ENCODE measurements at regions not wholly inside any gene's neighbourhood (a gene's known extent, or its start where the extent isn't known, plus 50 kb on each side); places are given as distances from the start of the nearest gene placed in this dataset.
"Not testable (repeated sequence)": the region's sequence is repeated elsewhere in the genome, so short reads cannot be mapped to it uniquely, and the experiment has no call there.

- peak; percentile 30 for DNase-seq (ENCODE audit: low read depth)
Measured at GRCh38 chr15:31487811-31488436, 161.3 kb downstream of the KLF13 start.

GRCh38 chr15:31488437-31489204 is 162.0 kb downstream of the KLF13 start:
- no peak for DNase-seq (ENCODE audit: low read depth)

GRCh38 chr15:31489281-31489680 is 162.6 kb downstream of the KLF13 start:
- DNase-seq (ENCODE audit: low read depth) = no peak

DNA sequence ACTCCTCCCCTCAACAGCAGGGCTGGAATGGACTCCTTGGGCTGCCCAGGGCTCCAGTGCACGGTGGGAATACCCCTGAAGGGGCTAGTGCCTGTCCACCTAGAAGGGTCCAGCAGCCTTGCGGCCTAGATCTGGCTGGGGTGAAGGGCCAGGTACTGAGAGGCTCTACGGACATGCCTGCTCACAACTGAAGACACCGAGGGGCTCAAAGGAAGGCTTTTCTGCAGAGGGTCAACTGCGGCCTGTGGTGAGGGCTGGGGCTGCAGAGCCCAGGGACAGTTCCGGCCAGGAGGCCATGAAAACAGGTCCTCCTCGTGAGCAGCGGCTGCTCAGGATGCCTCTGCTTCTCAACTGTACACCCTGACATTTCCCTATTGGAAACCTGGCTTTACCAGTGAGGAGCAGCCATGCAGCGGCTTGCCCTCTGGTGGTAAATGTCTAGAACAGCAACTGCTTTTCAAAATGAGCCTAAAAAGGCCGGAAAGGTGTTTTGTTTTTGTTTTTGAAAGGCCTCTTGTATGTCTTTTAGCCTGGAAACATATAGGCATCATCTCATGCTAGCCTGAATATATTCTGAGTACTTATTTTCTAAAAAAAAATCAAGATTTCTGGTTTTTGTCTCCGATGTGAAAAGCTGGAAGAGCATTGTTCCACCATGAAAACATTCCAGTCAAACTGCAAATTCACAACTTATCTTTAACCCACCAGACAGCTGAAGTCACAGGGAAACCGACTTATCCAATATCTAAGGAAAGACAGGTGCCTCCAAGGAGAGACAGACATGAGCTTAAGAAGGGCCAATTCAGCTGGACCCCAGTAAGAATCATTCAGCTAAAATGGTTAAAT is 163.4 kb downstream of the KLF13 start:
- DNase-seq (ENCODE audit: low read depth) = no peak

DNA sequence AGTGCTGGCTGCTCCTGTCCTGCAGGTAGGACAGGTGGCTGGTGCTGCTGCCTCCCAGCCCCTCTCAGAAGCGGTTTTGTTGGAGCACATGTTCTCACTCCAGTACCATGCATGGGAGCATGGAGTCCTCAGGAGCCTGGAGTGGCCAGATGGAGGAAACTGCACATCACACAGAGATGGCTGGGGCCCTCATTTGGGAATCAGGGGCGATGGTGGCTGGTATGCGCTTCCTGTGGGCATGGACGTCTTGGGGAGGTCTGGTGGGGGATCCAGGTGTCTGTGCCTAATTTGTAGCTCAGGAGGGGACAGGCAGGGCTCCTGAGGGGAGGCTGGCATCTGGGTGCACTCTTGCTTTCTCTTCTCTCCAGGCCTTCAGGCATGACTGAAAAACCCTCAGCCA is 168.2 kb downstream of the KLF13 start:
- no peak for DNase-seq (ENCODE audit: low read depth)

DNA sequence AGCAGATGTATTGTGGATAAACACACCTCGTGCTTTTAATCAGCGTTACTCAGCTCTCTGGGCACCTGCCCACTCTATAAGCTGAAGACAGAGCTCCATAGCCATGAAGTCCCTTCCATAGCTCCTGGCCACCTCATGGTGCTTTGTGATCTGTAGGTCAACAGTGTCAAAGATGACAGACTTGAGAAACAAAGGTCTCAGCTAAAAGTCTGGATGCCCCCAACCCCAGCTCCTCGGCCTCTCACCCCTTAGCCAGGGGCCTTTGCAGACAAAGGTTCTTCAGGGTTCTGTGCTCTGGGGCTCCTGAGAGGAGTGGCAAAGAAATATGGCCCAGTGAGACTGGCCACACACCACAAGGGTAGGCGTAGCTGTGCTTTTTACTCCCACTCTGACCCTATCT is 168.6 kb downstream of the KLF13 start:
- DNase-seq (ENCODE audit: low read depth) = no peak

DNA sequence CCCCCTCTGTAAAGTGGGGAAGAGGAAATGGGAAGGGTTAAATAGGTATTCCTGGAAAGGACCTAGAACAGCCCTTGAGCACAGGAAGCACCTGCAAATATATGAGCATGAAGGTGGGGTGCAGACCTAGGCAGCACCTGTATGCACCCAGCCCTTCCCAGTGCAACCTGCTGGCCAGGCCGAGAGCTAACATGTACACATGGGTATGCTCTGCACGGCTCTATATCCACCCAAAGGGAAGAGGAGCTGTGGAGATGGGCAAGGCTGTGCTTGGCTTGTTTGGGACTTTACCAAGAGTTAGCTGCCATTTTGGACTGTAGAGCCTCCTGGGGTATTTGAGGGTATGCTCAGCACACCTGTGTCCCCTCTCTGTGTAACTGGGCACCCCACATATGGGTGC is 171.2 kb downstream of the KLF13 start:
- DNase-seq (ENCODE audit: low read depth) = no peak

DNA sequence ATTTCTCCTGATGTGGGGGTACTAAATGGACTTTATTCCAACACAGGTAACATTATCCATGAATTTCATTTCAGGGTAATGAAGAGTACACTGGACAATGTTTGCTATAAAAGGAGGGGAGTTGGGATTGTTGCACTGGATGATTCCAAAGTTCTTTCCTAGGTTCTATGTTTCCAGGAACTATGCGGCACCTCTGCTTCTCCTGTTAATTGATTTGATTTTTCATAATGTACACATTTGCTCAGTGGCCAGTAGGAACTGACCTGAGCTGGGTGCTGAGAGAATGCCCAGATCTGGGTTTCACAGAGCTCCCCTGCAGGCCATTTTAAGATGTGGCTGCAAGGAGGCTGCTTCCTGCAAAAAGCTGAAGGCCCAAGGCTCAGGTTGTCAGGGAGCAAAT is 171.7 kb downstream of the KLF13 start:
- DNase-seq (ENCODE audit: low read depth) = no peak

DNA sequence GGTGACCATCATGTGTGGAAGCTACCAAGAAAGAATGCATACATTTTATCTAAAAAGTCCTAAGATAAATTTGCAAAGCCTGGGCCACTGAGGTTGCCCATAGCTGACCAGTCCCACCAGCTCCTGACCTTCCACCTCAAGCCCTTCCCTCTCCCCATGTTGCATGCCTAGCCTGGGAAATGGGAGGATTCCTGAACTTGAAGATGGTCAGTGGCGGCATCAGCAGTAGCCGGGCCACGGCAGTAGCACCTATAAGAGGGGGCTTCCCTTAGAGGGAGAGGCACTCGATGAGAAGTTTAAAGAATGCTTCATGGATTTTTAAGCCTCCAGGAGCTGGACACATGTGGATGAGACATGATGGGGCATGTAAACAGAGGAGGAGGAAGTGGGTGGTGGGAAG is 172.1 kb downstream of the KLF13 start:
- DNase-seq (ENCODE audit: low read depth) = no peak

- DNase-seq (ENCODE audit: low read depth) = no peak
Measured at GRCh38 chr15:31499236-31499952, 172.8 kb downstream of the KLF13 start.

DNA sequence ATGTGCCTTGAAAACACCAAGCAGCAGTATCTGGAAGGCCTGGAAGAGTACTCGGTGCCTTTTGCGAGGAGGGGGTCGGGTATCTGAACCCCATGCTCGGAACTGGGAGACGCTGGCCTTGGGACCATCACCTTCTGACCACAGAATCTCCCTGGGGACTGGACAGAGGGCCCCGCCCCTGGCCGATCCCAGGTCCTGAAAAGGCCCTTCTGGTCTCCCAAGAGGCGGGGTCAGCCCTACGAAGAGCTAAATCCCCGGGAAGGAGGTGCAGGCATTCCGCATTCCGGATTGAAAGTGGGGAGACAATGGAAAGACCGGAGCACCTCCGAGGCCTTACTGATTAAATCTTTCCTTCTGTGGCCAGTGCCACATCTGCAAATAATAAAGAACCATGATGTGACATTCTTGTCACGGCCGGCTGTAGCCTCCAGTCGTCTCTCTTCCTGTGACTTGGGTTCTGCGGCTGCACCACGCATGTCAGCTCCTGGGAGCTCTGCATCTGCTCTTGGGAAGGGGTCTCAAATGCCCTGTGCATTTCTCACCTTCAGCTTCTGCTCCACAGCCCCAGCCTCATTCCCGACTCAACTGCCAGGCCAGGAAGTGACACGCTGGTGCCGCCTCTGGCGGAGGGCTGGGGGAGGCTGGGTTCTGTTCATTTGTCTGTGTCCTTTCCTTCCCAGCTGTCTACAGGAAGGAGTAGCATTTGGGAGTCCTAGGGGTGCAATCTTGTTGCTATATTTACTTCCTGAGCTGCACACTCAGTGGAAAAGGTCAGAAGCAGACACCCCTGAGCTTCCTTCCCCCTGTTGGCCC is 173.5 kb downstream of the KLF13 start:
- no peak for DNase-seq (ENCODE audit: low read depth)

GRCh38 chr15:31500766-31501449 is 174.3 kb downstream of the KLF13 start:
- DNase-seq (ENCODE audit: low read depth) = no peak

DNA sequence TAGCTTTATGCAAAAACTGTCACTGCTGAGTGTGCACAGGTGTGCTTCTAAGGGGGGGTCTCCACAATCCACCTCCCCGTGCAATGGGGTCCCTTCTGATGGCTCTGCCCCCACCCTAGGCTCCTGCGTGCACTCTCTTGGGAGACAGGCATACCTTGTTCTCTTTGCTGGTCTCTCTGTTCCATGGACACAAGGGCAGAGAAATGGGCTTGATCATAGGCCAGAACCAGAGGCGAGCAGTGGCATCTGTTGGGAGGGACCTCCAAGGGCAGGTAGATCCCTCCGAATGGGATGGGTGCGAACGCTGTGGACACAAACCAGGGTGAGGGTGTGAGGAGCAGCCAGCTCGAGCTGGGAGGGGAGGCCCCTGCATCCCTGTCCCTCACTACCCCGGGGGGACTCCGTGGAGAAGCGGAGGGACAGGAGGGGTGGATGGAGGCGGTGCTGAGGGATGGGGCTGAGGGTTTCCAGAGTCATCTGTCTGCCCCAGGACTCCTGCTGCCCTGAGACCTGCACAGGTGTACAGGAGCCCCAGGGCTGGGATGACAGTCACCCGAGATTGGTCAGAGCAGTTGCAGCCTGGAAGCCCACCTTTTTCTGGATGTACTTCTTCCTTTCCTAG is 175.0 kb downstream of the KLF13 start:
- DNase-seq (ENCODE audit: low read depth) = no peak

DNA sequence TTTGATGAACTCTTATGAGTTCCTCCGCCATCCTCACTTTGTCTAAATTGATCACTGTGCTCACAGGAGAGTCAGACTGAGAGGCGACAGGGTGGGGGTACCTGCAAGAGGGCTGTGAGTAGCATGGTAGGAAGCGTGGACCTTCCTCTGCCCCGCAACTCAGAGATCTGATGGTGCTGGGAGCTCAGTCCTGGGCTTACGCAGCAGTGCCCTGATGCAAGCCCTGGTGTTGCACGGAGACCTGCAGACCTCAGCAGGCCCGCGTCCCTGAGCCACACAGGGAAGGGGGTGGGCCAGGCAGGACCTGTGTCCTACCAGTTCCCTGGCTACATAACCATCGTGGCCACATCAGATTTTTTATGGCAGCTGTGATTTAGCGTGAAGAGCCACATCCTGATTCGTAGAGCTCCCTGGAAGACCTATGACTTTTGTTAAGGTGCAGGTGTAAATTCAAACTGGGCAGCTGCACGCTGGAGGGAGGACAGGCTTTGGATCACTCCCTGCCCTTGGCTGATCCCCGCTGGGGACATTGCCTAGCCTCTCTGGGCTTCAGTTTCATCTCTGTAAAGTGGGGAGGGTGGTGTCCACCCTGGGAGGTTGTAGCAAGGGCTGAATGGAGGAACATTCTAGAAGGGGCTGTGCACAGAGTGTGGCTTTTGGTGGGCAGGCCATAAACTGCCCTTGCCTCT is 176.1 kb downstream of the KLF13 start:
- no peak for DNase-seq (ENCODE audit: low read depth)

DNA sequence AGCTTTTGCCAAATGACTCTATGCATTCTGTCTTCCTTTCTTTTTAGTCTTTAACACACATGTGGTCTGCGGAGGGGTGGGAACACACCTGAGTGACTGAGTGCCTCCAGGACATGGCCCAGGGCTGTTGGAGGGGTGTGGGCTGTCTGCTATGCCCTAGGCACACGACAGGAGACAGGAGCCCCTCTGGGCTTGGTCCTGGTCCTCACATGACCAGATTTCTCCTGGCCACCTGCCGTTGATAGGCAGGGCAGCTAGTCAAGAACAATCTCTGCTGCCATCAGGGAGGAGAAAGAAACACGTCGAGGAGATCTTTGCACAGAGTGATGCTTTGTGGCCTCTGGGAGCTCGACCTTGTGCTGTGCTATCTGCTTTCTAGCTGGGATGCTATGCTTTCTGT is 176.6 kb downstream of the KLF13 start:
- no peak for DNase-seq (ENCODE audit: low read depth)

GRCh38 chr15:31503758-31504461 is 177.3 kb downstream of the KLF13 start:
- DNase-seq (ENCODE audit: low read depth) = no peak

GRCh38 chr15:31504462-31504839 is 177.8 kb downstream of the KLF13 start:
- no peak for DNase-seq (ENCODE audit: low read depth)

GRCh38 chr15:31507573-31507972 is 180.9 kb downstream of the KLF13 start:
- DNase-seq (ENCODE audit: low read depth) = not testable (repeated sequence)

- DNase-seq (ENCODE audit: low read depth) = no peak
Measured at GRCh38 chr15:31508656-31509055, 182.0 kb downstream of the KLF13 start.
